GM19239 (cell line): ENCODE measurements at regions not wholly inside any gene's neighbourhood (a gene's known extent, or its start where the extent isn't known, plus 50 kb on each side); places are given as distances from the start of the nearest gene placed in this dataset.
"Not testable (repeated sequence)": the region's sequence is repeated elsewhere in the genome, so short reads cannot be mapped to it uniquely, and the experiment has no call there.

Experiments used
- DNase-seq: peaks from one replicate; pipeline ENCODE4 v3.0.0; 2011; ENCODE audit warnings: low spot score; ENCODE audit not compliant: insufficient read length
- FAIRE-seq: peaks from 2 replicates; lab custom pipeline; 2011; peaks lifted over from hg19 to GRCh38; lab: Jason Lieb, UNC

DNA sequence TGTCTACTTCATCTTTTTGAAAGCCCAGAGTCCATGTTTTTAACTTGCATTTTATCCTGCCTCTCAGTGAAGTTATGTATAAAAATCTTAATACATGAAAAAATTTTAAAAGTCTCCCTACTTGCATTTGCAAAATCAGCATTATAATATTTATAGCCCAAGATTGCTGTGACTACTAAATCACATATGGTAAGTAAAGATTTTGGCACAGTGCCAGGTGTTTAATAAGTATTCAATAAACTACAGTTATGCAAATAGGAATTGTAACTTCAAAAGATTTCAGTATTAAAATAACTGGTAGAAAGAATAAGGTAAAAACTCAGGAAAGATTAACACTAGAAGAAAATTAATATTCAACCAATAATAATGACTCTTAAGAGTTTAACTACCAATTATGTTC is 641.7 kb downstream of the LRRIQ3 start:
- DNase-seq (no peak), FAIRE-seq (no peak)

DNA sequence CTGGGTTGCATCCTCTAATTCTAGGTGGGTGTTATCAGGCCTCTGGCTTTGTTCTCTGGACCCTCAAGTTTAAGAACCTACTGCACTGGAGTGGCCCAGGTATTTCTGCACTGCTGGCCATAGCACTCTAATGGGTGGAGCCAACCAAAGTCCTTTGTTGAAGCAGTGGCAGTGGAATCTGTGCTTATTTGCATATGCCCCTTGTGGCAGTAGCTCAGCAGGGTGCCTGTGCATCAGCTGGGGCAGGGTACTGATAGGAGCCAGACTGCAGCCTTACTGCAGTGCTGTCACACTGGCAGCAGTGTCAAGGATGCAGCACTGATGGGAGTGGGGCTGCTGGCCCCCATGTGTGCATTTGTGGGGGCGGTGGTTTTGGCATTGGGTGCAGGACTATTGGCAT is 660.6 kb downstream of the LRRIQ3 start:
- FAIRE-seq, result no peak

DNA sequence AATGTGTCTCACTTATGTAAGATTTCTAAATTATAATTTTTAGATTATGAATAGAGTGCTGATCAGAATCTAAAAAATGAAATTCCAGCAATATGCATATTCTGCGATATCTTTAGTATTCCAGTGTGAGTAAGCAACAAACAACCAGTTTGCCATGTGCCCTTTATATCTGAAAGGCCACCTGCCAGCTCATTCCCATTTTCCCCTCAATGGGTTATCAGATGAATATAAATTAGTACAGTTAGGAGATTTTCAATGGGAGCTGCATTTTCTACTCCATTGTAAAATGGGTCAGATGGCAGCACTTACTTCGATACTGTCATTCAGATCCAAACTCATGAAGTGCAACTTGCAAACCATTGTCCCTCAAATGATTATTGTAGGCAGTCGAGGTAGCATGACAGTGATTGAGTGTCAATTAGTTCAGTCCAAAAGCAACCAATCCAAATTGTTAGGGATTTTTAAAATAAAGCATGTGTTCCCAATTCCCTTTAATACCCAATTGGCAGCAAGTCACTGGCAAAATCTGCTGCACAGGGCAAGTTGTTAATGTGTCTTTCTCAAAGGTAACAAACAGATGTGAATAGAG is 680.3 kb downstream of the LRRIQ3 start:
- DNase-seq (no peak), FAIRE-seq (no peak)

More for the DNA sequence above, 660.6 kb downstream of the LRRIQ3 start:
- DNase-seq, result no peak

DNA sequence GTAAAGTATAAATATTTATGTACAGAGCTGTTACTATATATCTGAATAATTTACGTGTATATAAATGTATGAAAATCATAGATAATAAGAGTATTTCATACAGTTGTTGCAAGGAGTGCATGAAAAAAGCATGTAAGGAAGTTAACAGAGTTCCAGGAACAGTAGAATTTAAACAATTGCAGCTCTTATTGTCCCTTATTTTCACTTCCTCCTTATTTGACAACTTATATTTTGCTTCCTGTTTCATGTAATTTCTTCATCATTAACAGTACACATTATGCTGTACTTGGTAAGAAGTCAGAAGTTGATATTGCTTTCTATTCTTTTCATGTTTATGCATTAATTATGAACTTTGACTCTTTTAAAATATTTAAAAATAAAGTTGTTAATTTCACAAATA is 681.5 kb downstream of the LRRIQ3 start:
- DNase-seq, result no peak
- FAIRE-seq, result no peak

DNA sequence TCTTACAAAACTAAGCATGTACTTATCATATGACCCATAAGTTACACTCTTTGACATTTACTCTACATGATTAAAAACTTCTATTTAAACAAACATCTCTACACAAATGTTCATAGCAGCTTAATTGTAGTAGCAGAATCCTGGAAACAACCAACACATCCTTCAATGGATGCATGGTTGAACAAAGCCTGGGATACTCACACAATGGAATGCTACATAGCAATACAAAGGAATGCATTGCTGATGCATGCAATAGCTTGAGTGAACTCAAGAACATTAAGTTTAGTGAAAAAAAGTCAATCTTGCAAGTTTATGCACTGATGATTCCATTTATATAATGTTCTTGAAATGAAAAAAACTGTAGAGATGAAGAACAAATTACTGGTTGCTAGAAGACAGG is 686.9 kb downstream of the LRRIQ3 start:
- DNase-seq, result no peak
- no peak for FAIRE-seq

DNA sequence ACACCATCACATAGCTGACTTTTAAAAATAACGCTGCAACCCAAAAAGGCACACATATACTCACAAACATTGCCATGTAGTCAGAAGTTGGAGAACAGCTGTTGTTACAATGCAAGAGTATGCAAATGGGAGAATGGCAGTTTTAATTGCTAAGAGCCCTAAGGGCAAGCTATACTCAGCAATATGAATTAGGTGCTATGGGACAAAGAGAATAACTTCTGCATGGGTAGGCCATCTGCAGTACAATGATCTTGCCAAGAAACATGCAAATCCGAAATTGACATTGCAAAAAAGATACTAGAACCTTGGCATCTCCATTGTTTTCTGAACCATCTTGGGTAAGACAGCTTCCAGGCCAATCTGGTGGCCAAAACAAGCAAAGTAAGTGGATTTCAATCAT is 697.8 kb downstream of the LRRIQ3 start:
- DNase-seq, result no peak
- no peak for FAIRE-seq

DNA sequence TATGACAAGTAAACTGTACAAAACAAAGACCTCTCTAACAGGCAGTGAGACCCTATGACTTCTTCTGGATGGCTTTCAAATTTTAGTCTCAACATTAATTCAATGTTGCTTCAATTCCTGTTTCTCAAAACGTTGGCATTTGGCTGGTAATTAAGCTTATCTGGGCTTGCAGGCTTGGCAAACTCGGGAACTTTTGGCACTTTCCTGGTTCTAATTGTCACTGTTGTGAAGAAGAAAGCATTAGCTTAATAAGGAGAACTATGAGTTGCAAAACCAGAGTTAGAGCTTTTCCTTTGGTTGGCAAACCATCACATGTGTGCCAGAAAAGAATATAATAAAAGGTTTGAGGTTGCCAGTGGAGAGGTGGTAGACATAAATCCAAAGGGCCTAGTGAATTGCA is 698.3 kb downstream of the LRRIQ3 start:
- FAIRE-seq, result no peak
- no peak for DNase-seq

DNA sequence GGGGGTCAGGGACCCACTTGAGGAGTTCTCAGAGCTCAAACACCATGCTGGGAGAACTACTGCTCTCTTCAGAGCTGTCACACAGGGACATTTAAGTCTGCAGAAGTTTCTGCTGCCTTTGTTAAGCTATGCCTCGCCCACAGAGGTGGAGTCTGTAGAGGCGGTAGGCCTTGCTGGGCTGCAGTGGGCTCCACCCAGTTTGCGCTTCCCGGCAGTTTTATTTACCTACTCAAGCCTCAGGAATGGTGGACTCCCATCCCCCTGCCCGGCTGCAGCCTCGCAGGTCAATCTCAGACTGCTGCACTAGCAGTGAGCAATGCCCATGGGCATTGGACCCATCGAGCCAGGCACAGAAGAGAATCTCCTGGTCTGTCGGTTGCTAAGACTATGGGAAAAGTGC is 706.4 kb downstream of the LRRIQ3 start:
- DNase-seq (no peak), FAIRE-seq (no peak)

DNA sequence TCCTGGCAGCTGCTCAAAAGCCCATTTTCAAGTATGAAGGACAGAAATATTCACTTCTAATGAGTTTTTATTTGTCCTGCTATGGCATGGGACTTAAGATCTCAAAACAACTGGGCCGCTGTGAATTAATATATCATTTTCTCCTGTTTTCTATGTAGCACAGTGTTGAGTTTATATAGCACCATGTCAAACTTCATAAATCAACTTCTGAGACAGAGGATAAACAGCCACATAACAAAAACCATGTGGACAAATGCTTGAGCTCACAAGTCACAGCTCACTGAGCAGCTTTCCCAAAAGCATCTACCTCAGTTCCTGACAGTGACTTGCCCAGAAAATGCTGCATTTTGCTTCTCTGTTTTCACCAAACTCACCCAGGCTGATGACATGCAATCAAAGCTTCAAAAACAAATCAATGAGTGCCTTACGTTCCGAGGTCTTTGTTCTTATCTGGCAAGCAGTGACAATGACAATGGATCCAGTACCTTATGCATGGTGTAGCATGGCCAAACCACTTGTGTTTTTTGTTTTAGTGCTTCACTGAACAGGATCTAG is 722.6 kb downstream of the LRRIQ3 start:
- no peak for DNase-seq
- no peak for FAIRE-seq

DNA sequence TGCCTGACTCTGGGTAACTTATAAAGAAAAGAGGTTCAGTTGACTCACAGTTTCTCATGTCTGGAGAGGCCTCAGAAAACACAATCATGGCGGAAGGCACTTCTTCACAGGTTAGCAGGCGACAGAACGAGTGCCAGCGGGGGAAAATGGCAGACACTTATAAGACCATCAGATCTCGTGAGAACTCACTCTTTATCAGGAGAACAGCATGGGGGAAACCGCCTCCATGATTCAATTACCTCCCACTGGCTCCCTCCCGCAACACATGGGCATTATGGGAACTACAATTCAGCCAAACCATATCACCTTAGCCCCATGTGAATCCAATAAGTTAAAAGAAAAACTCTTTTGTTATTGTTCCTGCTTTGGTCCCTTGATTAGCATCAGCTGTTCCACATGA is 725.2 kb downstream of the LRRIQ3 start:
- DNase-seq, result no peak
- no peak for FAIRE-seq

DNA sequence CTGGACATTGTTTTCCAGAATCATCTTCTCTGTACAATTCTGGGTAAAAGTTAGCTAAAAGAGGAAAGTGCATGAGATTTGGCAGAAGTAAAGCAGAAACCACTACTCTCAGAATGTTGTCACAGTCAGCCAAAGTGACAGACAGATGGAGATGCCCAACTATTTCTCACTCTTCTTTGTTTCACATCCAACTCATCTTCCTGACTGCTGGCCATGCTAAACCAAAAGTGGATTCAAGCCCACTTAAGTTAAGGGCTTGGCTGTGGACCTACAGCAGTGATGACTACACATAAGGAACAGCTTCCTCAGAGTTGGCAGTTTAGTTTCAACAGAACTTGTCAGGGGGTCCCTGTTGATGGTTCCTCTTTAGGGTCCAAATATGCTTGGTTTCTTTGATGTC is 730.2 kb downstream of the LRRIQ3 start:
- no peak for DNase-seq
- no peak for FAIRE-seq

DNA sequence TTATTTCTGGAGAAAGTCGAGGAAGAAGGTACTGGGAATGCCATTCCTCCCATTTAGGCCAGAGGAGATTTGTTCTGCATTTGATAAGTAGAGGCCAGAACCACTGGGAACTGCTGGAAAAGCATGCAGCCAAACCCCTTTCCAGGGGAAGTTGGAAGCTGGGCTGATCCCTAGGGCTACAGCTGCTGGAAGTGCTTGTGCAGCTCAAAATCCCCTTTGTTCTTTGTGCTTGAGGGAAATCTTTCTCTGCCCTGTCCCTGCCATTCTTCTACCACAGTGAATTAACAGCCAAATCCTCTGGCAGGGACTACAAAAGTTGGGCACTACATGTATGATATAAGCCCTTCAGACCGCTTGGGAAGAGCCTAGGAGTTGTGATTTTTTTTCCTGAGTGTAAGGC is 734.1 kb downstream of the LRRIQ3 start:
- DNase-seq, result no peak
- FAIRE-seq, result no peak

DNA sequence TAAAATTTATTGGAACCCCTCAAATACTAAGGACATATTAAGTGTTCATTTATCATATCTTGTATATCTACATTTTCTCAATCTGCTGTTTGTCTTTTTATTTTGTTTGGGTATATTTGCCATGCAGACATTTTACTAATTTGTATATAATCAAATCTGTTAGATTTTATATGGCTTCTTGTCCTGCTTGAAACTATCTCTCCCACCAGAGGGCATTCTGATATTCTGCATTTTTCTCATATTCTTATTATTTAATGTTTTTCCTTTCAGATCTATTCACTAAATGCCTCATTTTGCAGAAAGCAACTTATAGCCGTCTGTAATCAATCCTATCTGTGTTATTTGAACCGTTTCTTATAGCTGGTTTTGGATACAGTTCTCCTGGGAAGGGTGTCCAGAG is 745.5 kb downstream of the LRRIQ3 start:
- DNase-seq, result no peak

DNA sequence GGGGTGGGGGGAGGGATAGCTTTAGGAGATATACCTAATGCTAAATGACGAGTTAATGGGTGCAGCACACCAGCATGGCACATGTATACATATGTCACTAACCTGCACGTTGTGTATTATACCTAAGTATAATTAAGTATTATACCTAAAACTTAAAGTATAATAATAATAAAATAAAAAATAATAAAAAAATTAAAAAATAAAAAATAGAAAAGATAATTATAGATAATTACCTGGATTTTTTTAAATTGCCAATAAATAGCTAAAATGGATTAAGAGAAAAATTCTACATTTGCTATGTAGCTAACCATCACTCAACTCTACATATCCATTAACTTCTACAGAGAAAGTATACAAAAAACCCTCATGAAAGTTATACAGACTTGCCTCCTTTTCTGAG is 747.3 kb downstream of the LRRIQ3 start:
- FAIRE-seq, DNase-seq: not testable (repeated sequence)

More for the DNA sequence above, 745.5 kb downstream of the LRRIQ3 start:
- FAIRE-seq, result no peak

DNA sequence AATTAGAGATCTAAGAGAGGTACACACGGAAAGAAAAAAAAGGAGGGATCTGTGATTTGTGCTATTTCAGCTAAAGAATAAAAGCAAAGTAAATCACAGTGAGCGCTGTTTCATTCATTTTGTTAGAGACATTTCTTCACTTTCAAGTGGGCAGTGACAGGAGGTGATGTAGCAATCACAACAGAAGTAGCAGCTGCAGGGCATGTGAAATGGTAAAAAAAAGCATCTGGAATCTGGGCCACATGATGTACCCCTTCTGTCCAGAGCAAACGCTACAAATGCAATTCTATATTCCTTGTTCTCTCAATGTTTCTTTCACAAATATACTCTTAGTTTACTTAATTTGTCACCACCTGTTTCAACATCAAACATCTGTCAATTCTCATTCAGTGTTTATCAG is 786.5 kb downstream of the LRRIQ3 start:
- FAIRE-seq, result no peak
- no peak for DNase-seq

DNA sequence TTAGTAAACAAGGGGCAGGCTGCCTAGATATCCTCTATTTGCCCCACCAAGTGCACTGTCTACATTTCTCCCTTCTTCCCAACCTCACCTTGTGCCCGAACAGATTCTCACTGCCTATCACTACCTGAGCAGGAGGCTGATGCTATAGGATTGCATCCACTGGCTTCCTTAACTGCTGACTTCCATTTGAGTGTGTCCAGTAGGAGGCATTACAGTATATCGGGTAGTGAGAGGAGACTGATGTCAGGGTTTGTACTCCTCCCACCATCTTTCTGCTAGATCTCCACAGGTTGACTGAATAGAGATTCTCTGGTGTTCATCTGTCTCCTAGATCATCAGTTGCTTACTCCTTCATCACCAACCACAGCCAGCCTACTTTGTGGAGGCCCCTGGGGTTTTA is 796.3 kb downstream of the LRRIQ3 start:
- FAIRE-seq (no peak), DNase-seq (no peak)

DNA sequence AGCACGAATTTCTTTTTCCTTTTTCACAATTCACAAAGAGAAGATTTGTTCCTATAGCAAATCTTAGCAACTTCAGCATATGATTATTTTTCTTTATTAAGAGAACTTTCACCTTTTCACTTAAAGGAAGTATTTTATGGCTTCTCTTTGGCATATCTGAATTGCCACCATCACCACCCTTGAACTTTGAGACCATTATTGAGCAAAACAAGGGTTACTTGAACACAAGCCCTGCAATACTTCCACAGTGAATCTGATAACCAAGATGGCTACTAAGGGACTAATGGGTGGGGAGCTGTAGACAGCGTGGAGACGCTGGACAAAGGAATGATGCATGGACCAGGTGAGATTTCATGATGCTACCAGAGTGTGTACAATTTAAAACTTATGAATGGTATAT is 815.0 kb downstream of the LRRIQ3 start:
- no peak for DNase-seq

DNA sequence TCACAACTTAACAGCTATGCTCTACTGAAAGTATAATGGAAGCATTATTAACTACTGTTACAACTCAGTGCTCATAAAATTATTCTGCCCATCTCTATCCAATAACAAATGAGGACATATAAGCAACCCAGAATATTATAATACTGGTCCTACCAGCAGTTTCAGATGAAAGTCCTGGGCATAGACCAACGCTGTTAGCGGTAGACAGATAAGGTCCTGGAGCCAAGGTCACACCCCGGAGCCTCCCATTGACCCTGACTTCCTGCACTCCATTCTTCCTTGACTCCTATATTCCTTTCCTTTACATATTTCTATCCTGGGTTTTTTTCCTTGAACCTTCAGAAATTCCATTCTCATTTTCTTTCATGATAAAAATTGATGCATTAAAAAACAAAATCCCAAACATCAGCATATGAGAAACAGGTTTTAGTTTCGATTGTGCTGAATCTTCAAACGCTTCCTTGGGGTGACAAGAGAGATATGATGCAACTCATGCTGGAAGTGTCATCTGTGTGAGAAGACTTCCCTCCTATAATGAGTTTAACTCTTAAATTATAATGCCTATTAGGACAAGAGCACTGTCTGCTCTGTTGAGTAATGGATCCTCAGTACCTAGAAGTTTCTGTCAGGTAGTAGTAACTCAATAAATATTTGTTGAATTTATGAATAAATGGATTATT is 831.1 kb downstream of the LRRIQ3 start:
- no peak for DNase-seq
- FAIRE-seq, result no peak

More for the DNA sequence above, 815.0 kb downstream of the LRRIQ3 start:
- no peak for FAIRE-seq

DNA sequence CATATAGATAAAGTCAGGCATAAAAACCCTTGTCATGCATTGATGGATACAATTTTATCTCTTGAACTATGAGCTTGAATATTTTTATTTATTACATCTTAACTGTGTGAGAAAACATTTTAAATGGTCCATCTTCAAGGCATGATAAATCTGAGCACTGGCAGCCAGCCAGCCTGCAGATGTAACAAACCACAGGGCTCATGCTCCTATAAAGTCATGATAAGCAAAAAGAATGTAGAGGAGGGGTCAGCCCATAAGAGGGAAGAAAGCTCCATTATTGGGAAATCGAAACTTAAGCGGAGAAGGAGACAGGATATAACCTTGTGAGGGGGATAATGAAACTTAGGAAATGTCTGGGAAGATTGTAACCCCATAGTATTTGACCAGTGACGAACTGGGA is 839.0 kb downstream of the LRRIQ3 start:
- DNase-seq (no peak), FAIRE-seq (no peak)

DNA sequence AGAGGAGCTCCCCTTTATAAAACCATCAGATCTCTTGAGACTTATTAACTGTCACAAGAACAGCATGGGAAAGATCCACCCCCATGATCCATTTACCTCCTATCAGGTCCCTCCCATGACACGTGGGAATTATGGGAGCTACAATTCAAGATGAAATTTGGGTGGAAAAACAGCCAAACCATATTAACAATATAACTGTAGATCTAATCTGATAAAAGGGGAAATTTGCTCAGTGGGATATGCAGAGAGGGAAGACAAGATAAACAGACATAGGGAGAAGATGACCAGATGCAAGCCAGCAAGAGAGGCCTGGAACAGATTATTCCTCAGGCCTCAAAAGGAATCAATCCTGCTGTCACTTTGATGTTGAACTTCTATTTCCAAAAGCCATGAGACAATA is 841.5 kb downstream of the LRRIQ3 start:
- DNase-seq, result no peak

DNA sequence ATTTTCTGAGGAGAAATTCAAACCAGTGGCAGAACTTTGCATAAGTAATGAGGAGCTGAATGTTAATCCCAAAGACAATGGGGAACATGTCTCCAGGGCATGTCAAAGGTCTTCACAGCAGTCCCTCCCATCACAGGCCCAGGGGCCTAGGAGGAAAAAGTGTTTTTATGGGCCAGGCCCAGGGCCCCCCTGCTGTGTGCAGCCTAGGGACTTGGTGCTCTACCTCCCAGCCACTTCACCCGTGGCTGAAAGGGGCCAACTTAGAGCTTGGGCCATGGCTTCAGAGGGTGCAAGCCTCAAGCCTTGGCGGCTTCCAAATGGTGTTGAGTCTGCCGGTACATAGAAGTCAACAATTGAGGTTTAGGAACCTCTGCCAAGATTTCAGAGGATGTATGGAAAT is 854.0 kb downstream of the LRRIQ3 start:
- FAIRE-seq (no peak), DNase-seq (no peak)

More for the DNA sequence above, 841.5 kb downstream of the LRRIQ3 start:
- no peak for FAIRE-seq
